ENCODE measurements at regions not wholly inside any gene's neighbourhood (a gene's known extent, or its start where the extent isn't known, plus 50 kb on each side); places are given as distances from the start of the nearest gene placed in this dataset.
"Not testable (repeated sequence)": the region's sequence is repeated elsewhere in the genome, so short reads cannot be mapped to it uniquely, and the experiment has no call there.

- no peak for DNase-seq
These were observed 414.7 kb upstream of the CCNG1 start for GRCh38 chr5:163022582-163023128.

- DNase-seq = no peak
These were observed 413.5 kb upstream of the CCNG1 start for GRCh38 chr5:163023846-163024245.

GRCh38 chr5:163024936-163025335 is 412.5 kb upstream of the CCNG1 start:
- DNase-seq = no peak

- DNase-seq = no peak
These were observed 403.7 kb upstream of the CCNG1 start for GRCh38 chr5:163033656-163034055.

- no peak for DNase-seq
These were observed 396.1 kb upstream of the CCNG1 start for GRCh38 chr5:163041254-163041653.

GRCh38 chr5:163079618-163080017 is 357.8 kb upstream of the CCNG1 start:
- DNase-seq = no peak

- no peak for DNase-seq
These were observed 348.2 kb upstream of the CCNG1 start for GRCh38 chr5:163089230-163089629.

GRCh38 chr5:163089926-163090325 is 347.5 kb upstream of the CCNG1 start:
- no peak for DNase-seq

GRCh38 chr5:163094492-163095180 is 342.8 kb upstream of the CCNG1 start:
- DNase-seq = no peak

GRCh38 chr5:163104464-163104863 is 332.9 kb upstream of the CCNG1 start:
- no peak for DNase-seq

- DNase-seq = no peak
These were observed 331.9 kb upstream of the CCNG1 start for GRCh38 chr5:163105456-163105855.

GRCh38 chr5:163106098-163106497 is 331.3 kb upstream of the CCNG1 start:
- DNase-seq = no peak

GRCh38 chr5:163108351-163108750 is 329.0 kb upstream of the CCNG1 start:
- no peak for DNase-seq

- no peak for DNase-seq
These were observed 322.4 kb upstream of the CCNG1 start for GRCh38 chr5:163115011-163115410.

GRCh38 chr5:163116618-163117017 is 320.8 kb upstream of the CCNG1 start:
- DNase-seq = not testable (repeated sequence)

- DNase-seq = no peak
These were observed 303.3 kb upstream of the CCNG1 start for GRCh38 chr5:163134061-163134460.

- DNase-seq = no peak
These were observed 301.5 kb upstream of the CCNG1 start for GRCh38 chr5:163135849-163136248.

- DNase-seq = no peak
These were observed 275.9 kb upstream of the CCNG1 start for GRCh38 chr5:163161512-163161911.

GRCh38 chr5:163162645-163163044 is 274.8 kb upstream of the CCNG1 start:
- no peak for DNase-seq

- no peak for DNase-seq
These were observed 273.5 kb upstream of the CCNG1 start for GRCh38 chr5:163163858-163164257.

GRCh38 chr5:163165277-163165676 is 272.1 kb upstream of the CCNG1 start:
- no peak for DNase-seq

- not testable (repeated sequence) for DNase-seq
These were observed 267.2 kb upstream of the CCNG1 start for GRCh38 chr5:163170161-163170560.

- DNase-seq = no peak
These were observed 264.7 kb upstream of the CCNG1 start for GRCh38 chr5:163172540-163173338.

GRCh38 chr5:163177971-163178370 is 259.4 kb upstream of the CCNG1 start:
- DNase-seq = no peak

Measured in stimulated activated CD4-positive, alpha-beta T cell treated with anti-CD3 and anti-CD28 coated beads, Interleukin-2, amount 100 ng/mL, for 48 hours (primary cell).